RWPE2 (cell line): ENCODE measurements at regions not wholly inside any gene's neighbourhood (a gene's known extent, or its start where the extent isn't known, plus 50 kb on each side); places are given as distances from the start of the nearest gene placed in this dataset.

Source experiments
- ATAC-seq: fragments of 200-7000 bp; cut with Tn5 transposase; 3 replicates; pipeline ENCODE4 v1.9.1; 2021; ENCODE audit warnings: low read depth
- DNase-seq: peaks from one replicate; pipeline ENCODE4 v3.0.0-alpha.2; 2020; ENCODE audit warnings: low spot score
- H3K27ac ChIP-seq: fragments of 450-650 bp; 2 replicates; pipeline ENCODE4 v1.5.1; 2017; ENCODE audit warnings: mild to moderate bottlenecking; ENCODE audit not compliant: poor library complexity, severe bottlenecking
- H3K27me3 ChIP-seq: fragments of 250-450 bp; sonication (Bioruptor Pico); 2 replicates; pipeline ENCODE4 v1.5.1; 2021; ENCODE audit warnings: mild to moderate bottlenecking, moderate library complexity; ENCODE audit not compliant: insufficient read depth, poor library complexity, severe bottlenecking
- H3K36me3 ChIP-seq: fragments of 250-450 bp; sonication (Bioruptor Pico); 2 replicates; pipeline ENCODE4 v1.5.1; 2020; ENCODE audit warnings: low read depth, mild to moderate bottlenecking, moderate library complexity
- H3K4me1 ChIP-seq: fragments of 250-450 bp; sonication (Bioruptor Pico); 2 replicates; pipeline ENCODE4 v1.5.1; 2021; ENCODE audit warnings: mild to moderate bottlenecking, moderate library complexity; ENCODE audit not compliant: insufficient read depth, poor library complexity, severe bottlenecking
- H3K4me3 ChIP-seq: fragments of 250-450 bp; sonication (Bioruptor Pico); 2 replicates; pipeline ENCODE4 v1.5.1; 2021; ENCODE audit warnings: mild to moderate bottlenecking, moderate library complexity; ENCODE audit not compliant: severe bottlenecking
- H3K9me3 ChIP-seq: fragments of 250-450 bp; sonication (Bioruptor Pico); 2 replicates; pipeline ENCODE4 v1.5.1; 2021; ENCODE audit warnings: mild to moderate bottlenecking, moderate library complexity; ENCODE audit not compliant: severe bottlenecking
- TF ChIP-seq, protein P1 (sequence below): fragments of 450-650 bp; IDR thresholded peaks from one replicate; pipeline ENCODE4 v1.5.1; 2017; ENCODE audit warnings: mild to moderate bottlenecking, moderate library complexity; ENCODE audit not compliant: poor library complexity, severe bottlenecking

GRCh38 chr5:71880536-71880935 is 161.5 kb downstream of the CARTPT start:
- TF ChIP-seq, protein P1, sequence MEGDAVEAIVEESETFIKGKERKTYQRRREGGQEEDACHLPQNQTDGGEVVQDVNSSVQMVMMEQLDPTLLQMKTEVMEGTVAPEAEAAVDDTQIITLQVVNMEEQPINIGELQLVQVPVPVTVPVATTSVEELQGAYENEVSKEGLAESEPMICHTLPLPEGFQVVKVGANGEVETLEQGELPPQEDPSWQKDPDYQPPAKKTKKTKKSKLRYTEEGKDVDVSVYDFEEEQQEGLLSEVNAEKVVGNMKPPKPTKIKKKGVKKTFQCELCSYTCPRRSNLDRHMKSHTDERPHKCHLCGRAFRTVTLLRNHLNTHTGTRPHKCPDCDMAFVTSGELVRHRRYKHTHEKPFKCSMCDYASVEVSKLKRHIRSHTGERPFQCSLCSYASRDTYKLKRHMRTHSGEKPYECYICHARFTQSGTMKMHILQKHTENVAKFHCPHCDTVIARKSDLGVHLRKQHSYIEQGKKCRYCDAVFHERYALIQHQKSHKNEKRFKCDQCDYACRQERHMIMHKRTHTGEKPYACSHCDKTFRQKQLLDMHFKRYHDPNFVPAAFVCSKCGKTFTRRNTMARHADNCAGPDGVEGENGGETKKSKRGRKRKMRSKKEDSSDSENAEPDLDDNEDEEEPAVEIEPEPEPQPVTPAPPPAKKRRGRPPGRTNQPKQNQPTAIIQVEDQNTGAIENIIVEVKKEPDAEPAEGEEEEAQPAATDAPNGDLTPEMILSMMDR = no peak
- no peaks in the 10 kb centered on the region for H3K9me3 ChIP-seq
- no peaks in the 10 kb centered on the region for H3K27me3 ChIP-seq
- no peaks in the 10 kb centered on the region for H3K4me1 ChIP-seq
- H3K36me3 ChIP-seq = no peaks in the 10 kb centered on the region
- ATAC-seq (no peak), DNase-seq (no peak)
- H3K27ac ChIP-seq = no peak overlapping the region
- H3K4me3 ChIP-seq = no peak overlapping the region

- DNase-seq (no peak), ATAC-seq (peak; percentile 40; the same call in 2 of the 3 replicates)
- H3K4me1 ChIP-seq = no peaks in the 10 kb centered on the region
- H3K9me3 ChIP-seq = no peaks in the 10 kb centered on the region
- TF ChIP-seq, protein P1 = no peak
- H3K36me3 ChIP-seq = no peaks in the 10 kb centered on the region
- no peak overlapping the region for H3K4me3 ChIP-seq
- no peaks in the 10 kb centered on the region for H3K27me3 ChIP-seq
- H3K27ac ChIP-seq = no peak overlapping the region
These were observed 164.0 kb downstream of the CARTPT start for GRCh38 chr5:71882826-71883741.

DNA sequence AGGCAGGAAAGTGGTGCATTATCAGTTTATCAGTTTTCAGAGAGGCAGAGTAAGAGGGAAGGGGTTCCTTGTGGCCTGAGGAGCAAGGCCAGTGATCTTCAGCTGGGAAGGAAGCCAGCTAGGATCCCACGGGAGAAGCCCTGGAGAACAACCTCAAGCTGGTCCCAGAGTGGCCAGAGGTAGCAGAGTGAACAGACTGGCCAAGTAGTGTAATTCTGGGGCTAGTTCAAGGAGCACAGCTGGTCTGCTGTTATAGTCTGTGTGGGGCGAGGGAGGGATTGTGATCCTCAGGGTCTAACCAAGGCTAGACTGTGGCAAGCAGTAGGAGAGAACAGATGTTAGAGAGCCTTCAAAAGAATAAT is 164.6 kb downstream of the CARTPT start:
- DNase-seq (no peak), ATAC-seq (no peak)
- no peak overlapping the region for H3K4me3 ChIP-seq
- TF ChIP-seq, protein P1 = no peak
- no peaks in the 10 kb centered on the region for H3K9me3 ChIP-seq
- H3K36me3 ChIP-seq = no peaks in the 10 kb centered on the region
- H3K27ac ChIP-seq = no peak overlapping the region
- H3K27me3 ChIP-seq = no peaks in the 10 kb centered on the region
- no peaks in the 10 kb centered on the region for H3K4me1 ChIP-seq

GRCh38 chr5:71884926-71885325 is 165.9 kb downstream of the CARTPT start:
- Histone ChIP-seq H3K36me3 (no peaks in the 10 kb centered on the region), H3K4me3 (no peak overlapping the region), H3K27me3 (no peaks in the 10 kb centered on the region), H3K27ac (no peak overlapping the region), H3K4me1 (no peaks in the 10 kb centered on the region), H3K9me3 (no peaks in the 10 kb centered on the region)
- ATAC-seq (no peak), DNase-seq (no peak)
- TF ChIP-seq, protein P1 = no peak

GRCh38 chr5:71886406-71886805 is 167.3 kb downstream of the CARTPT start:
- H3K9me3 ChIP-seq = no peaks in the 10 kb centered on the region
- no peak overlapping the region for H3K4me3 ChIP-seq
- no peaks in the 10 kb centered on the region for H3K36me3 ChIP-seq
- no peak for DNase-seq
- H3K4me1 ChIP-seq = no peaks in the 10 kb centered on the region
- H3K27ac ChIP-seq = no peak overlapping the region
- TF ChIP-seq, protein P1 = no peak
- no peak for ATAC-seq
- no peaks in the 10 kb centered on the region for H3K27me3 ChIP-seq
